ENCODE measurements at regions not wholly inside any gene's neighbourhood (a gene's known extent, or its start where the extent isn't known, plus 50 kb on each side); places are given as distances from the start of the nearest gene placed in this dataset.

DNA sequence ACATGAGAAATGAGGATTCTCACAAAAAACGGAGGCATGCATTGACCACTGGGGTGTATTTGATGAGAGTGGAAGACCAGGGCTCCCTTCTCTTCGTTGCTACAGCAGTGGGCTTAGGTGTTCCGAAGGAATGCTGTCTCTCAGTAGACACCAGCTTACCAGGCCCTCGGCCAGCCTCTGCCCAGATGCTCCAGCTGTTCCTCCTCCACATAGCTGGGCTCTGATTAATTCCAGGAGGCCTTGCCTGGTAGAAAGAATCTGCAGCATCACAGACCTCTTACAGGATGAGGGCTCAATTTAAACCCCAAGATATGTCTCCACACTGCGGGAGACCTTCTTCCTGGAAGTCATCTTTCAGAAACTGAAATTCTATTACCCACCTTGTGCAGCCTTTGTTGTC, 346.6 kb upstream of the TENM3 start:
- Histone ChIP-seq H3K9me2 (ENCODE audit: insufficient read depth) (no peaks in the 10 kb centered on the region), H3K4me1 (ENCODE audit: control insufficient read depth in 1 of 2, insufficient read depth in 2 of 2, low read length in 2 of 2) (no peaks in the 10 kb centered on the region), H3K4me2 (ENCODE audit: low read length) (no peak overlapping the region), H3K27ac (ENCODE audit: low read depth, low read length) (no peak overlapping the region), H3K27me3 (ENCODE audit: insufficient read depth, low read length) (no peaks in the 10 kb centered on the region; the same call in 1 of the 2 replicates), H3K79me2 (ENCODE audit: insufficient read depth, low read length) (no peaks in the 10 kb centered on the region), H3K36me3 (ENCODE audit: control insufficient read depth in 1 of 2, insufficient read depth in 2 of 2, low read length in 2 of 2) (no peaks in the 10 kb centered on the region), H4K20me1 (ENCODE audit: insufficient read depth) (no peaks in the 10 kb centered on the region), H3K9me3 (ENCODE audit: control insufficient read depth in 1 of 2, insufficient read depth in 1 of 2, low read depth in 1 of 2, low read length in 2 of 2) (no peaks in the 10 kb centered on the region), H2AFZ (ENCODE audit: low read depth, low read length, poor library complexity, severe bottlenecking) (no peak overlapping the region), H3K4me3 (replicated peaks in 1 of 2; ENCODE audit: low read depth in 1 of 2, low read length in 2 of 2) (no peak overlapping the region), H3K9ac (ENCODE audit: low read length) (no peak overlapping the region)
- TF ChIP-seq JUND (IDR thresholded peaks at IDR 0.05) (no peak), CBX3 (IDR thresholded peaks at IDR 0.05; ENCODE audit: low read depth) (no peak), EZH2 (IDR thresholded peaks at IDR 0.05) (no peak), RAD21 (IDR thresholded peaks at IDR 0.05; ENCODE audit: low read depth) (no peak), ZNF274 (IDR thresholded peaks at IDR 0.05; ENCODE audit: low read depth, low read length) (no peak), ZBTB33 (IDR thresholded peaks at IDR 0.05; ENCODE audit: extremely low read depth, insufficient replicate concordance, low read length) (no peak), EZH2phosphoT487 (IDR thresholded peaks at IDR 0.05; ENCODE audit: borderline replicate concordance) (no peak), POLR2A (IDR thresholded peaks at IDR 0.05; ENCODE audit: borderline replicate concordance, extremely low read depth, insufficient read depth, insufficient read length) (no peak), FOSL1 (IDR thresholded peaks at IDR 0.05; ENCODE audit: low read depth) (no peak)
- TF ChIP-seq, protein P1, sequence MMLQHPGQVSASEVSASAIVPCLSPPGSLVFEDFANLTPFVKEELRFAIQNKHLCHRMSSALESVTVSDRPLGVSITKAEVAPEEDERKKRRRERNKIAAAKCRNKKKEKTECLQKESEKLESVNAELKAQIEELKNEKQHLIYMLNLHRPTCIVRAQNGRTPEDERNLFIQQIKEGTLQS (IDR thresholded peaks at IDR 0.05), result no peak
- TF ChIP-seq, protein P2, sequence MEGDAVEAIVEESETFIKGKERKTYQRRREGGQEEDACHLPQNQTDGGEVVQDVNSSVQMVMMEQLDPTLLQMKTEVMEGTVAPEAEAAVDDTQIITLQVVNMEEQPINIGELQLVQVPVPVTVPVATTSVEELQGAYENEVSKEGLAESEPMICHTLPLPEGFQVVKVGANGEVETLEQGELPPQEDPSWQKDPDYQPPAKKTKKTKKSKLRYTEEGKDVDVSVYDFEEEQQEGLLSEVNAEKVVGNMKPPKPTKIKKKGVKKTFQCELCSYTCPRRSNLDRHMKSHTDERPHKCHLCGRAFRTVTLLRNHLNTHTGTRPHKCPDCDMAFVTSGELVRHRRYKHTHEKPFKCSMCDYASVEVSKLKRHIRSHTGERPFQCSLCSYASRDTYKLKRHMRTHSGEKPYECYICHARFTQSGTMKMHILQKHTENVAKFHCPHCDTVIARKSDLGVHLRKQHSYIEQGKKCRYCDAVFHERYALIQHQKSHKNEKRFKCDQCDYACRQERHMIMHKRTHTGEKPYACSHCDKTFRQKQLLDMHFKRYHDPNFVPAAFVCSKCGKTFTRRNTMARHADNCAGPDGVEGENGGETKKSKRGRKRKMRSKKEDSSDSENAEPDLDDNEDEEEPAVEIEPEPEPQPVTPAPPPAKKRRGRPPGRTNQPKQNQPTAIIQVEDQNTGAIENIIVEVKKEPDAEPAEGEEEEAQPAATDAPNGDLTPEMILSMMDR (IDR thresholded peaks at IDR 0.05 in 2 of 3, conservative IDR thresholded peaks at IDR 0.05 in 1 of 3; ENCODE audit: borderline replicate concordance in 1 of 3, insufficient read depth in 1 of 3, low read depth in 2 of 3, low read length in 2 of 3), result no peak
- ATAC-seq, result no peak
- POLR2A ChIA-PET, result no interaction called here
- RAD21 ChIA-PET (ENCODE audit: low non-redundant PET in 1 of 2, low total read pairs in 2 of 2, uncharacterized antibody in 2 of 2, unreplicated experiment in 2 of 2), result no interaction called here
- intact Hi-C loops (cut with micrococcal nuclease), result no loop called here
- DNase-seq (ENCODE audit: low read depth, low spot score), result no peak
- no TSS peak for BruUV-seq (replicated peaks)
- CTCF ChIA-PET, result no interaction called here

All from HCT116 (cell line).